Activated CD4-positive, CD25-positive, alpha-beta regulatory T cell treated with anti-CD3 and anti-CD28 coated beads, Interleukin-2, amount 50 U/mL, for 24 hours (primary cell): ENCODE measurements at regions not wholly inside any gene's neighbourhood (a gene's known extent, or its start where the extent isn't known, plus 50 kb on each side); places are given as distances from the start of the nearest gene placed in this dataset.
A peak's percentile ranks its signal among the peaks of the same experiment; 100 is the strongest.
"Not testable (repeated sequence)": the region's sequence is repeated elsewhere in the genome, so short reads cannot be mapped to it uniquely, and the experiment has no call there.

Experiments used
- ATAC-seq, 2 donors: fragments of 150-1000 bp; cut with Tn5 transposase; one replicate each; pipeline ENCODE4 v1.10.0; 2021; ENCODE audit warnings: mild to moderate bottlenecking in 1 of 2, moderate library complexity in 1 of 2

DNA sequence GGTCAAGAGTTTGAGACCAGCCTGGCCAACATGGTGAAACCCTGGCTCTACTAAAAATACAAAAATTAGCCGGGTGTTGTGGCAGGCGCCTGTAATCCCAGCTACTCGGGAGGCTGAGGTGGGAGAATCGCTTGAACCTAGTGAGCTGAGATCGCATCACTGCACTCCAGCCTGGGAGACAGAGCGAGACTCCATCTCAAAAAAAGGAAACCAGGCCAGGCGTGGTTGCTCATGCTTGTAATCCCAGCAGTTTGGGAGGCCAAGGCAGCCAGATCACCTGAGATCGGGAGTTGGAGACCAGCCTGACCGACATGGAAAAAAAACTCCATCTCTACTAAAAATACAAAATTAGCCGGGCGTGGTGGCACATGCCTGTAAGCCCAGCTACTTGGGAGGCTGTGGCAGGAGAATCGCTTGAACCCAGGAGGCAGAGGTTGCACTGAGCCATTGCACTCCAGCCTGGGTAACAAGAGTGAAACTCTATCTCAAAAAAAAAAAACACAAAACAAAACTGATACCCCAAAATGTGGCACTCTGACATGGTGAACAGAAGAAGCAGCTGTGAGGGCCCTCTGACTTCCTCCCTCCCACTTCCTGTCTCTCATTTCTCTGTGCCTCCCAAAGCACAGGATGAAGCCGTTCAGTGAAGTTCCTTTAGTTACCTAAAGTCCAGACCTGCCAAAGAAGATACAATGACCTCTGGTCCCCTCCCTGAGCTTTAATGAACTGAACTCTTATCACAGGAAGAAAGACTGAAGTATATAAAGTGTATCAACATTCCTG, 93.2 kb upstream of the GRIN2A start:
- peak; percentile 38 to 41 for ATAC-seq

DNA sequence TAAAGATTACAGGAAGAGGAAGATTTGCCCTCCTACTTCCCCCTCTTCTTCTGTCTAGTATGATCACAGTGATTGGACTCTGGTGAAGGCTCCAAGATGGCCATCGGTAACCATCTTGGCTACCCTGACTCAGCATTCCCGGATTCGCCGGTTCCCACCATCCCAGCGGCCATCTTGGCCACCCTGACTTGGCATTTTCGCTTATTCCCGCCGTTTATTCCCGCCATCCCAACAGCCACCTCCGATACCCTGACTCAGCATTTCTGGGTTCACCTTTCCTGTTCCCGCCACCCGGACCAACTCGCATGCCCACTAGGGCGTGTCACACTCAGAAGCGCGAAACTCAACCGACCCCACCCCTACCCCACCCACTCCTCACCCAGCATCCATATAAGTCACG, 95.4 kb upstream of the GRIN2A start:
- no peak for ATAC-seq

DNA sequence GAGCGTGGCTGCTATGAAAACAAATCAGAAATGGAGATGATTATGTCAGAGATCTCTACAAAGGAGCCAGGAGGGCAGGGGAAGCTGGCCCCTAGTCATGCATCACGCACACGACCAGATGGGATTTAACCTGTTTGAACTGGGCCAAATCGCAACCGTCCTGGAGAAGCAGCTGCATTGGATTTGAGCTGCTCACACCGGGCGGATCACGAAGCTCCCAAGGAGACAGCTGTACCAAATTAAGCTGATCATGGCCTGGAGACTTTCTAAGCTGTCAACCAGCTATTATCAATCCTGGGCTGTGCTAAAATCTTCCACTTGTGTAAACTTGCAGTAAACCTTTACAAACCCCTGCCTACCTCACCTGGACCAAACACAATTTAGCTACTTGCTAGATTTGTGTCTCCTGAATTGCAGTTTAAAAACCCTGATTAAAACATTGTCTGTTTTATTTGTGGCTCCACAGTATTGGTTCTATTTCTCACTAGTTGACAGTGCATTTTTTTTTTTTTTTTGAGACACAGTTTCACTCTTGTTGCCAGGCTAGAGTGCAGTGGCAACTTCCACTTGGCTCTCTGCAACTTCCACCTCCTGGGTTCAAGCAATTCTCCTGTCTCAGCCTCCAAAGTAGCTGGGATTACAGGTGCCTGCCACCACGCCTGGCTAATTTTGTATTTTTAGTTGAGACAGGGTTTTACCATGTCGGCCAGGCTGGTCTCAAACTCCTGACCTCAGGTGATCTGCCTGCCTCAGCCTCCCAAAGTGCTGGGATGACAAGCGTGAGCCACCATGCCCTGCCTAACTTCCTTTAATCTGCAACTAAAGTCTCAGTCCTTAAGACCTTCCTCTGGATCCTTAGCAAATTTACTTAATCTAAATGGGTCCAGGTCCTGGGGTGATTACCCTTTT, 98.3 kb upstream of the GRIN2A start:
- no peak for ATAC-seq

DNA sequence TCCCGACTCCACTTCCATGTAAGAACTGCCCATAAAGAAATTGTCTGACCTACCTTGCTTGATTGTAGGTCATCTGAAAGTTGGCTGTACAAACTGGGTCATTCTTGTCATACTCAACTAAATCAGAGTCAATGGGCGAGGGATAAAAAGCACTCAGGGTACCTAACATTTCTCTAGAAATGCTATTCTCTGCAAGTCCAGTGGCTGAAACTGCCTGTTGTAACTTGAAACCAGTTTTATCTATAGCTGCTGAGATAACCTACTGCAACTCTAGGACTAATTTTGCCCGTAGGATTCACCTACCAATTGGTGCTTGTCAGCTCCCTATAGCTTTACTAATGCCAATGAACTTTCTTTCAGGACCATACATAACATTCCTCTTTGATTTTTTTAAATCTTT, 100.1 kb upstream of the GRIN2A start:
- ATAC-seq: no peak

DNA sequence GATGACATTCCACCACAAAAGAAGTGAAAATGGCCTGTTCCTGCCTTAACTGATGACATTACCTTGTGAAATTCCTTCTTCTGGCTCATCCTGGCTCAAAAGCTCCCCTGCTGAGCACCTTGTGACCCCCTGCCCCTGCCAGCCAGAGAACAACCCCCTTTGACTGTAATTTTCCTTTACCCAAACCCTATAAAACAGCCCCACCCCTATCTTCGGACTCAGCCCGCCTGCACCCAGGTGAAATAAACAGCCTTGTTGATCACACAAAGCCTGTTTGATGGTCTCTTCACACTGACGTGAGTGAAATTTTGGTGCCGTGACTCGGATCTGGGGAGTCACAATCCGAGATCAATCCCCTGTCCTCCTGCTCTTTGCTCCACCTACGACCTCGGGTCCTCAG, 101.0 kb upstream of the GRIN2A start:
- not testable (repeated sequence) for ATAC-seq

DNA sequence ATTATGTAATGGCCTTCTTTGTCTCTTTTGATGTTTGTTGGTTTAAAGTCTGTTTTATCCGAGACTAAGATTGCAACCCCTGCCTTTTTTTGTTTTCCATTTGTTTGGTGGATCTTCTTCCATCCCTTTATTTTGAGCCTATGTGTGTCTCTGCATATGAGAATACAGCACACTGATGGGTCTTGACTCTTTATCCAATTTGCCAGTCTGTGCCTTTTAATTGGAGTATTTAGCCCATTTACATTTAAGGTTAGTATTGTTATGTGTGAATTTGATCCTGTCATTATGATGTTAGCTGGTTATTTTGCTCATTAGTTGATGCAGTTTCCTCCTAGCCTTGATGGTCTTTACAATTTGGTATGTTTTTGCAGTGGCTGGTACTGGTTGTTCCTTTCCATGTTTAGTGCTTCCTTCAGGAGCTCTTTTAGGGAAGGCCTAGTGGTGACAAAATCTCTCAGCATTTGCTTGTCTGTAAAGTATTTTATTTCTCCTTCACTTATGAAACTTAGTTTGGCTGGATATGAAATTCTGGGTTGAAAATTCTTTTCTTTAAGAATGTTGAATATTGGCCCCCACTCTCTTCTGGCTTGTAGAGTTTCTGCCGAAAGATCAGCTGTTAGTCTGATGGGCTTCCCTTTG, 95.3 kb upstream of the ATF7IP2 start:
- ATAC-seq: not testable (repeated sequence)

DNA sequence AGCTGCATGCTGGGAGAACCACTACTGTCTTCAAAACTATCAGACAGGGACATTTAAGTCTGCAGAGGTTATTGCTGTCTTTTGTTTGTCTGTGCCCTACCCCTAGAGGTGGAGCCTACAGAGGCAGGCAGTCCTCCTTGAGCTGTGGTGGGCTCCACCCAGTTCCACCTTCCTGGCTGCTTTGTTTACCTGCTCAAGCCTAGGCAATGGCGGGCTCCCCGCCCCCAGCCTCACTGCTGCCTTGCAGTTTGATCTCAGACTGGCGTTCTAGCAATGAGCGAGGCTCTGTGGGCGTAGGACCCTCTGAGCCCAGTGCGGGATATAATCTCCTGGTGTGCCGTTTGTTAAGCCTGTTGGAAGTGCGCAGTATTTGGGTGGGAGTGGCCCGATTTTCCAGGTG, 93.7 kb upstream of the ATF7IP2 start:
- ATAC-seq: not testable (repeated sequence)

DNA sequence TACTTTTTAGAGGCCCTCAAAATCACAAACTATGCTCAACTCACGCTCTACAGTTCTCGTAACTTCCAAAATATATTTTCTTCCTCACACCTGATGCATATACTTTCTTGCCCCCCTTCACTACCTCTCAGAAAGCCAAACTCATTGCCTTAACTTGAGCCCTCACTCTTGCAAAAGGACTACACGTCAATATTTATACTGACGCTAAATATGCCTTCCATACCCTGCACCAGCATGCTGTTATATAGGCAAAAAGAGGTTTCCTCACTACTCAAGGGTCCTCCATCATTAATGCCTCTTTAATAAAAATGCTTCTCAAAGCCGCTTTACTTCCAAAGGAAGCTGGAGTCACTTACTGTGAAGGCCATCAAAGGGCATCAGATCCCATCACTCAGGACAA, 92.9 kb upstream of the ATF7IP2 start:
- not testable (repeated sequence) for ATAC-seq

DNA sequence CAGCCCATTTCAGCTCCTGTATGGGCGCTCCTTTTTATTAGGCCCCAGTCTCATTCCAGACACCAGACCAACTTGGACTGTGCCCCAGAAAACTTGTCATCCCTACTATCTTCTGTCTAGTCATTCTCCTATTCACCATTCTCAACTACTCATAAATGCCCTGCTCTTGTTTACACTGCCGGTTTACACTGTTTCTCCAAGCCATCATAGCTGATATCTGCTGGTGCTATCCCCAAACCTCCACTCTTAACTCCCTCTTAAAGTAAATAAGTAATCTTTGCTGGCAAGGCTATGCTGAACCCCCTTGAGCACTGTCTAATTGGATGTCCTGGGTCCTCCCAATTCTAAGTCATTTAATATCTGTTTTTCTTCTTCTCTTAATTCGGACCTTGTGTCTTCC, 91.7 kb upstream of the ATF7IP2 start:
- not testable (repeated sequence) for ATAC-seq

DNA sequence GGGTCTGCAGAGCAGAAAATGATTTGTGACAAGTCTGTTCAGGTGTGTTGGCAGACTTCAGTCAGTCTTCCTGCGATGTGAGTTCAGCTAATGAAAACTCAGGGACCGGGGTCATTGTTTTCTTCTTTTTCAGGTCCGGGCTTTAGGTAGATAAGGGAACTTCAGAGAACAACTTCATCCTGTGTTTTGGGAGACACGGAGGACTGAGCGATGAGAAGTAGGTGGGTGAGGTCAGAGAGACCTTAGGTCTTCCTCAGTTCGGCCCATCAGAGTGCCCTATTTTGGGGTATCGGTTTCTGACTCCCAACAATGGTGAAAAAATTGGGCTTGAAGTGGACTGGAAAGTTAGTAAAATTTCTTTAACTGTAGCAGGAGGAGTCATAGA, 88.9 kb upstream of the ATF7IP2 start:
- no peak for ATAC-seq

DNA sequence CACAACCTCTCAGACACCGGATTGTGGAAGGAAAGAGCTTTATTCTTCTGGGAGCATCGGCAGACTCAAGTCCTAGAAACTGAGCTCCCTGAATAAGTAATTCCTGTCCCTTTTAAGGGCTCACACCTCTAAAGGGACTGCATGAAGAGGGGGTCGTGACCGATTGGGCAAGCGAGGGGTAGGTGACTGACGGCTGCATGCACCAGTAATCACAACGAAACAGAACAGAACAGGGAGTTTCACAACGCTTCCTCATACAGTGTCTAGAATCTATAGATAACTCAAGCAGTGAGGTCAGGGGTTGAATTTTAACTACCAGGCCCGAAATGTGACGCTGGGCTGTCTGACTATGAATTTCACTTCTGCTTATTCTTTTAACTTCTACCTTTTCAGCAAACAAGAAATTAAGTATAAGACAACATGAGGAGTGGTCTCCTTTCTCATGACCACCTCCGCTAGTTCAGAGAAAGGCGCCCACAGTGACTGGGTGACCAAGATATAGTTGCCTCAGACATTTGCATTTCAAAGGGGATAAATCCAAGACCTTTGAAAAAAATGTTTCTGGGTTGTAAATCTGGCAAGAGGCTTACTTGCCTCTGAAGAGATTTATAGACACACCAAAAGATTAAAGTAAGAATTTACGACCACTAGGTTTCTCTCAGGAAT, 88.4 kb upstream of the ATF7IP2 start:
- ATAC-seq: peak; percentile 32 to 56

DNA sequence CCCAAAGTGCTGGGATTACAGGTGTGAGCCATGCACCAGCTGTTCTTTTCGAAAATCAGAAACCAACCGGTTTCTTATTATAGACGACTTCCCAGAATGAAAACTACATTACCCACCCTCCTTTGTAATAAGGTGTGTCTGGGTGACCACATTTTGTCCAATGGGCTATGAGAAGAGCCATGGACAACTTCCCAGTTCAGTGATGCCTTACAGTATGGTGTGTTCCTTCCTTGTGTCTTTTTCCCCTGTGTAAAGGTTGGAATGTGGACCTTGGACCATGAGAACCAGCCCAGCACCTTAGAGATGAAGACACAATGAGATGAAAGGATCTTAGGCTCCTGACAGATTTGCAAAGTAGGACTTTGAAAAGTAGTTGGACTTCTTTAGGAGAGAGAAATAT, 85.0 kb upstream of the ATF7IP2 start:
- no peak for ATAC-seq

DNA sequence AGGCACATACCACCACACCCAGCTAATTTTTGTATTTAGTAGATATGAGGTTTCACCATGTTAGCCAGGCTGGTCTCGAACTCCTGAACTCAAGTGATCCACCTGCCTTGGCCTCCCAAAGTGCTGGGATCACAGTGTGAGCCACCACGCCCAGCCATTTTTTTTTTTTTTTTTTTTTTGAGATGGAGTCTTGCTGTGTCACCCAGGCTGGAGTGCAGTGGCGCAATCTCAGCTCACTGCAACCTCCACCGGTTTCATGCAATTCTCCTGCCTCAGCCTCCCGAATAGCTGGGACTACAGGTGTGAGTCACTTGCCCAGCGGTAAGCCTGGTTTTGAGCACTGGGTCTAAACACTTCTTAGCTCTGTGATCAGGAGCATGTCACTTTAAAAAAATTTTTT, 84.3 kb upstream of the ATF7IP2 start:
- not testable (repeated sequence) for ATAC-seq

DNA sequence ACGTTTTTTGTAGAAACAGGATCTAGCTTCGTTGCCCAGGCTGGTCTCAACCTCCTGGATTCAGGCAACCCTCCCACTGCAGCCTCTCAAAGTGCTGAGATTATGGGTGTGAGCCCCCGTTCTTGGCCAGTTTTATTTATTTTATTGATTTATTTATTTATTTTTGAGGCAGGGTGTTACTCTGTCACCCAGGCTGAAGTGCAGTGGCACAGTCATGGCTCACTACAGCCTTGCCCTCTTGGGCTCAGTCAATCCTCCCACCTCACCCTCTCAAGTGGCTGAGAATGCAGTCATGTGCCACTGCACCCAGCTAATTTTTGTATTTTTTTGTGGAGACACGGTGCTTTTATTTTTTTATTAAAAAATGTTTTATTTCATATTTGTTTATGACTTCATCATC, 79.9 kb upstream of the ATF7IP2 start:
- no peak for ATAC-seq

DNA sequence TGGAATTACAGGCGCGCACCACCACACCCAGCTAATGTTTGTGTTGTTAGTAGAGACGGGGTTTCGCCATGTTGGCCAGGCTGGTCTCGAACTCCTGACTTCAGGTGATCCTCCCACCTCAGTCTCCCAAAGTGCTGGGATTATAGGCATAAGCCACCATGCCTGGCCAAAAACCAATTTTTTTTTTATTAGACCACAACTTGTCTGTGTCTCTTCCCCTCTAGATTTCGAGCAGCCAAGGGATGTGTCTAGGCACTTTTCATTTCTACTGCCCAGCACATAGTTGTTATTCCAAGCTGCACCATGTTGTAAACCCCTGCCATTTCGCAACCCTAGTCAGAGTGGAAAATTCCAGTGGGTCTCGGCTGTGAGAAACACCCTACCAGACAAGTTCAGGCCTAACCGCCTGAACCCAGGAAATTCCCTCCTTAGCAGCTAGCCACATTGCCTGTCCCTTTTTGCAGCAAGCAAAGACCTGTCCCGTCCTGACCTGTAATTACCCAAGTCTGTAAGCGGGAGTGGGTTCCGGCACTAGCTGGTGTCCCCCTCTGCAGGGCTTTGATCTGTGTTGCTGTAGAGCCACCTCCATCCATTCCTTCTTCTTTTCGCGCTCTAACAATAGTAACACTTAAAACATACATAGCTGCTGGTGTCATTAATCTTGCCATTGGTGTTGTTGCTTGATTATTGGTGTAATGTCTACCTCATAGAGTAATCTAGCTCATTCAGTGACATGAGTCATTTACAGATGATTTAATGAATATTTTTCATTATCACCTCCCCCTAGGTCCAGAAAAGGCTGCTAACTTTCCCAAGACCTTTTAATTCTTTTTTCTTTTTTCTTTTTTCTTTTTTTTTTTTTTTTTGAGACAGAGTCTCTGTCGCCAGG, 77.3 kb upstream of the ATF7IP2 start:
- ATAC-seq: no peak

DNA sequence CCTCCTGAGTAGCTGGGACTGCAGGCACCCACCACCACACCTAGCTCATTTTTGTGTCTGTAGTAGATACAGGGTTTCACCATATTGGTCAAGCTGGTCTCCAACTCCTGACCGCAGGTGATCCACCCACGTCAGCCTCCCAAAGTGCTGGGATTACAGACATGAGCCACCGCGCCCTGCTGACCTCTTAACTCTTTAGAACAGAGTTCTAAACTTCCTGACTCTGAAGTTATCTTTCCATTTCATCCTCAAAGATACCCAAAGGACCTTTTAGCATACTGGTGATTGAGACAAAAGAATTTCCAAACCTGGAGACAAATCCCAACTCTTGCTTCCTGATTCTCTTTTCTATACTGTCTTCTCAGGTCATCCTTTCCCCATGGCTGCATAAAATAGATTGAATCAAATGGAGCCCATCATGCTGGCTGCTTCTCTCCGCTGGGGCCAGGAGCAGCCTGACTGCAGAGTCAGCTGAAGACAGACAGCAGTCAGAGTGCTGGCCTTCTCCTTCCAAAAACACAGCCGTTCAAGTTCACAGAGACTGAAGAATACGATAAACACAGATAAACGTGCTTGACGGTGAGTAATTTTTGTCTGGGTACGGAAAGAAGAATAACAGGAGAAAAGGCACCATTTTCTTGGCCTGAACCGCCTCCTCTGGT, 76.5 kb upstream of the ATF7IP2 start:
- ATAC-seq: no peak

DNA sequence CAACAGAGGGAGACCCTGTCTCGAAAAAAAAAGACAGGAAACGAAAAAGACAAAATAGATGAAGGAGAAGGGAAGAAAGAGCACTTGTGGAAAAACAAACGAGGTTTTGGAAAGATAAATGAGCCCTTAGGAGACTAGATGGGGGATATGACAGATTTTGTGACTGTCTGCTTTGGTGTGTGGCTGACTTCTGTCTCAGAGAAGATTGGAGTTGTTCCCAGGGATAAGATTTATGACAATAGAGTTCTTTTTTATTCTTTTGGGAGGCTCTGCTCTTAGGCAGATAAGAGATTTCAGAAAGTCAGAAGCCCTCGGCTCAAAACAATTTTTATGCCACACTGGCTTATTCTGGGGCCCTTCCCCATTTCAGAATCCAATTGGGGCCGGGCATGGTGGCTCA, 73.9 kb upstream of the ATF7IP2 start:
- no peak for ATAC-seq

DNA sequence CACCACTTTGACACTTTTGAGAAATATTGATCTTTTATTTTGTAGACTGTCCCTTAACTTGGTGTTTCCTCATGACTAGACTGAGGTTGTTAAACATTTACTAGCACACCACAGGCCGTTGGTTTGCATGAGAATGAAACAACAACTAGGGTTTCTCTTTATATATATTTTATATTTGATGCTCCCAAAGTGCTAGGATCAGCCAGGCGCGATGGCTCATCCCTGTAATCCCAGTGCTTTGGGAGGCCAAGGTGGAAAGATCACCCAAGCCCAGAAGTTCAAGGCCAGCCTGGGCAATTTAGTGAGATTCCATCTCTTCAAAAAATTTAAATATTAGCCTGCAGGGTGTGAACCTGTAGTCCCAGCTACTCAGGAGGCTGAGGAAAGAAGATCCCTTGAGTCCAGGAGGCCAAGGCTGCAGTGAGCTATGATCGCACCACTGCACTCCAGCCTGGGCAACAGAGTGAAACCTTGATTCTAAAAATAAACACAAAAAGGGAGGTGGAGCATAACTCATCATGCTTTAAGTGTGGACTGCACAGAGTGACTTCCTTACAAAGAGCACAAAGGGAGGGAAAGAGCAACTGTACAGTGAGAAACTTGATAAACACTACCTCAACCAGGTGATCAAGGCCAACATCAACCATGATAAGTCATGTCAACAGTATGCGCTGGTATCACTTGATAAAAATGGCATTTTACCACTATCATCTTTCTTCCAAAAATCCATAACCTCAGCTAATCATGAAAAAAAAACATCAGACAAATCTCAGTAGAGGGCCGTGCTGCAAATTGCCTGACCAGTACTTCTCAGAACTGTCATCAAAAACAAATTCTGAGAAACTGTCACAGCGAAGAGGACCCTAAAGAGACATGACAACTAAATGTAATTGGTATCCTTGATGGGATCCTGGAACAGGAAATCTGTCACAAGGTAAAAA, 72.8 kb upstream of the ATF7IP2 start:
- ATAC-seq: no peak

DNA sequence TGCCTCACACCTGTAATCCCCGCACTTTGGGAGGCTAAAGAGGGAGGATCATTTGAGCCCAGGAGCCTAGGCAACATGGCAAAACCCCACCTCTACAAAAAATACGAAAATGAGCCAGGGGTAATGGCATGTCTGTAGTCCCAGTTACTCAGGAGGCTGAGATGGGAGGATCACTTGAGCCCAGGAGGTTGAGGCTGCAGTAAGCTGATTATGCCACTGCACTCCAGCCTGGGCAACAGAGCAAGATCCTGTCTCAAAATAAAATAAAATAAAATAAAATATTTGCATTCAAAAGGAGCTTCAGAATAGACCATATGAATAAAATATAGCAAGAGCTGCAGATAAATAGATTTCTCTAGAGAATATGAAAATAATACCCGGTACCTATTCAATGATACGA, 71.5 kb upstream of the ATF7IP2 start:
- no peak for ATAC-seq

DNA sequence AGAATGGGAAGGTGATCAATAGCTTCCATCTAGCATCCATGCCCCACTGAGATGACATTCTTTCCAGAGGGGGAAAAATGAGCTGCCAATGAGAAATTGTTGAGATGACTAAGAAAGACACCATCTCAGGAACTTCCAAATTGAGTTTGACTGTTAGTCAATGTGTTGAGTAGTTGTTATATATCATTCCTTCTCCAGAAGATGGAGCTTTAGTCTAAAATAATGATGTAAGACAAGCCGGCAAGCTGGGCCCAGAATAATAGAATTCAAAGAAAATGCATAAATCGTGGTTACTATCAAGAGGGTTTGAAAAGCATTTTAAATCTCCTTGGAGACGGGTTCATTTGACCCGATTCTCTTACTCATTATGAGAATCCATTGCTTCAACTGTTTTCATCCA, 71.0 kb upstream of the ATF7IP2 start:
- peak in 1 of 2 donors; percentile 30 for ATAC-seq
